A549 (cell line): ENCODE measurements at regions not wholly inside any gene's neighbourhood (a gene's known extent, or its start where the extent isn't known, plus 50 kb on each side); places are given as distances from the start of the nearest gene placed in this dataset.
"Not testable (repeated sequence)": the region's sequence is repeated elsewhere in the genome, so short reads cannot be mapped to it uniquely, and the experiment has no call there.

Source experiments
- ATAC-seq, 2 experiments: fragments of 200-7000 bp in 1 of 2; fragments of >200 bp in 1 of 2; cut with Nextera tagmentation in 1 of 2; cut with Tn5 transposase in 1 of 2; 3 replicates each; pipeline versions ENCODE4 v1.8.0 to v1.9.1; 2018 to 2020; ENCODE audit warnings: mild to moderate bottlenecking in 1 of 2, moderate library complexity in 1 of 2
- CTCF ChIA-PET: fragments of 300-600 bp; sonication (Branson Sonifier 250); formaldehyde crosslinking; extraction: SDS; loops from one replicate; lab custom pipeline; 2021; ENCODE audit warnings: antibody characterized with exemption, inconsistent platforms; lab: Yijun Ruan, JAX
- POLR2A ChIA-PET: fragments of 350-600 bp; formaldehyde crosslinking; extraction: SDS; loops from one replicate; lab custom pipeline; 2021; ENCODE audit warnings: antibody characterized with exemption, inconsistent platforms; lab: Yijun Ruan, JAX
- DNase-seq, 2 experiments: peaks; one replicate each; pipeline versions ENCODE4 v3.0.0 to v3.0.0-alpha.2; 2011 to 2016; ENCODE audit warnings: low read depth in 1 of 2, low spot score in 1 of 2
- FAIRE-seq: peaks from 2 replicates; lab custom pipeline; 2011; peaks lifted over from hg19 to GRCh38; lab: Jason Lieb, UNC
- H3K27ac ChIP-seq, 2 experiments: fragments of >200 bp; sonication (Bioruptor Twin); formaldehyde crosslinking; 3 replicates each; pipeline ENCODE4 v1.5.1; 2016 to 2017
- H3K4me1 ChIP-seq: fragments of >200 bp; sonication (Bioruptor Twin); formaldehyde crosslinking; 3 replicates; pipeline ENCODE4 v1.6.1; 2016
- H3K4me2 ChIP-seq: fragments of >200 bp; sonication (Bioruptor Twin); formaldehyde crosslinking; 3 replicates; pipeline ENCODE4 v1.6.1; 2016
- H3K4me3 ChIP-seq: fragments of >200 bp; sonication (Bioruptor Twin); formaldehyde crosslinking; 3 replicates; pipeline ENCODE4 v1.5.1; 2016
- H3K9me3 ChIP-seq: fragments of >200 bp; sonication (Bioruptor Twin); formaldehyde crosslinking; 3 replicates; pipeline ENCODE4 v1.6.1; 2016
- BCL3 ChIP-seq: fragments of >200 bp; sonication (Bioruptor Twin); formaldehyde crosslinking; IDR thresholded peaks from 3 replicates; pipeline ENCODE4 v1.6.1; 2016
- CBX2 ChIP-seq: fragments of 200-600 bp; sonication (generic); IDR thresholded peaks from 2 replicates; pipeline ENCODE4 v1.6.1; 2016; ENCODE audit warnings: low read depth, mild to moderate bottlenecking, borderline replicate concordance
- E2F6 ChIP-seq: IDR thresholded peaks from 2 replicates; pipeline ENCODE4 v1.6.1; 2012; ENCODE audit warnings: low read depth, borderline replicate concordance
- EHMT2 ChIP-seq: fragments of 200-600 bp; sonication (generic); IDR thresholded peaks from 2 replicates; pipeline ENCODE4 v1.6.1; 2016; ENCODE audit warnings: antibody characterized with exemption, low read depth, mild to moderate bottlenecking, moderate library complexity
- EP300 ChIP-seq, 2 experiments: fragments of >200 bp; sonication (Bioruptor Twin); formaldehyde crosslinking; IDR thresholded peaks; 2 replicates in 1 of 2; 3 replicates in 1 of 2; pipeline ENCODE4 v1.6.1; 2016 to 2017
- FOSB ChIP-seq: fragments of 250-450 bp; sonication (Bioruptor Pico); IDR thresholded peaks from 2 replicates; pipeline ENCODE4 v1.5.0; 2020; ENCODE audit warnings: mild to moderate bottlenecking, moderate library complexity
- FOSL2 ChIP-seq, 2 experiments: fragments of 450-650 bp in 1 of 2; fragments of >200 bp in 1 of 2; sonication (Bioruptor Twin) in 1 of 2; formaldehyde crosslinking; IDR thresholded peaks; 2 replicates each; pipeline versions ENCODE4 v1.5.0 to v1.6.1; 2016 to 2020; ENCODE audit warnings: mild to moderate bottlenecking in 1 of 2, moderate library complexity in 1 of 2
- GATA3 ChIP-seq: IDR thresholded peaks from 2 replicates; pipeline ENCODE4 v1.6.1; 2012; ENCODE audit warnings: borderline replicate concordance
- HES2 ChIP-seq: fragments of >200 bp; sonication (Bioruptor Twin); formaldehyde crosslinking; IDR thresholded peaks from 2 replicates; pipeline ENCODE4 v1.6.1; 2016
- HOXA7 ChIP-seq: fragments of 250-450 bp; sonication (Bioruptor Pico); IDR thresholded peaks from 2 replicates; pipeline ENCODE4 v1.5.0; 2020; ENCODE audit warnings: mild to moderate bottlenecking, moderate library complexity
- HOXB13 ChIP-seq: fragments of 250-450 bp; sonication (Bioruptor Pico); IDR thresholded peaks from 2 replicates; pipeline ENCODE4 v1.5.0; 2020; ENCODE audit warnings: low read depth, mild to moderate bottlenecking, moderate library complexity
- JUN ChIP-seq, 2 experiments: fragments of >200 bp; sonication (Bioruptor Twin); formaldehyde crosslinking; IDR thresholded peaks; 2 replicates in 1 of 2; 3 replicates in 1 of 2; pipeline ENCODE4 v1.6.1; 2016 to 2017
- JUNB ChIP-seq: fragments of >200 bp; sonication (Bioruptor Twin); formaldehyde crosslinking; IDR thresholded peaks from 2 replicates; pipeline ENCODE4 v1.6.1; 2016
- KDM1A ChIP-seq: fragments of 200-600 bp; sonication (generic); IDR thresholded peaks from 2 replicates; pipeline ENCODE4 v1.6.1; 2016; ENCODE audit warnings: low read depth, mild to moderate bottlenecking
- POLR2AphosphoS2 ChIP-seq: conservative IDR thresholded peaks from 2 replicates; pipeline ENCODE4 v1.6.1; 2012; ENCODE audit warnings: low read length, improper control_type of control experiment, inconsistent platforms
- RAD21 ChIP-seq, 2 experiments: fragments of >200 bp in 1 of 2; sonication (Bioruptor Twin) in 1 of 2; formaldehyde crosslinking in 1 of 2; IDR thresholded peaks in 1 of 2; conservative IDR thresholded peaks in 1 of 2; 2 replicates in 1 of 2; 3 replicates in 1 of 2; pipeline ENCODE4 v1.6.1; 2012 to 2018; ENCODE audit warnings: inconsistent platforms in 1 of 2
- RARB ChIP-seq: fragments of 250-450 bp; sonication (Bioruptor Pico); IDR thresholded peaks from 2 replicates; pipeline ENCODE4 v1.8.0; 2021; ENCODE audit warnings: mild to moderate bottlenecking, moderate library complexity
- RFX5 ChIP-seq: fragments of 450-650 bp; IDR thresholded peaks from 2 replicates; pipeline ENCODE4 v1.7.1; 2014; ENCODE audit warnings: antibody characterized with exemption, mild to moderate bottlenecking, moderate library complexity
- RNF2 ChIP-seq: fragments of 200-600 bp; sonication (generic); IDR thresholded peaks from 2 replicates; pipeline ENCODE4 v1.6.1; 2016; ENCODE audit warnings: low read depth, mild to moderate bottlenecking, antibody characterized with exemption, moderate library complexity, borderline replicate concordance
- TP53 ChIP-seq: fragments of 250-450 bp; sonication (Bioruptor Pico); IDR thresholded peaks from 2 replicates; pipeline ENCODE4 v1.5.0; 2021; ENCODE audit warnings: mild to moderate bottlenecking, moderate library complexity
- ZC3H11A ChIP-seq: fragments of 450-650 bp; IDR thresholded peaks from 2 replicates; pipeline ENCODE4 v1.6.1; 2014; ENCODE audit warnings: antibody characterized with exemption, mild to moderate bottlenecking
- ZFP36 ChIP-seq: fragments of 450-650 bp; IDR thresholded peaks from 2 replicates; pipeline ENCODE4 v1.6.1; 2014; ENCODE audit warnings: borderline replicate concordance; ENCODE audit not compliant: partially characterized antibody
- WGBS: methylation state at CpG from one replicate; pipeline ENCODE4 v1.1.6; 2017; ENCODE audit errors: missing lambda C conversion rate; 5-methylcytosine and 5-hydroxymethylcytosine counted together

- WGBS: 3% methylated on average over 3 of the region's 3 CpGs
- POLR2A ChIA-PET: no interaction called here
Observed at GRCh38 chr6:85078058-85078457, 313.7 kb upstream of the TBX18 start.

GRCh38 chr6:85077098-85077497 lies 312.7 kb upstream of the TBX18 start:
- peaks cover 15% of the 10 kb centered on the region; the same call in 2 of the 3 replicates for H3K4me1 ChIP-seq
- peak overlapping the region; percentile 51; the same call in 1 of the 3 replicates for H3K4me2 ChIP-seq
- TF ChIP-seq JUN (IDR thresholded peaks at IDR 0.05) (no peak), HES2 (no peak), FOSL2 (IDR thresholded peaks at IDR 0.05) (no peak), FOSL2 (CRISPR knock-in tag; IDR thresholded peaks at IDR 0.05) (no peak), CBX2 (no peak), BCL3 (no peak), KDM1A (no peak), HOXB13 (no peak), ZC3H11A (no peak), POLR2AphosphoS2 (no peak), HOXA7 (CRISPR knock-in tag) (no peak), RAD21 (conservative IDR thresholded peaks at IDR 0.05 in 1 of 2, IDR thresholded peaks at IDR 0.05 in 1 of 2) (no peak), FOSB (CRISPR knock-in tag) (no peak)
- TF ChIP-seq, all 56 proteins: peak for 0
- Histone ChIP-seq H3K27ac (peak overlapping the region in 1 of 2 experiments; percentile 35; a peak in 1 of 6 replicates), H3K9me3 (no peaks in the 10 kb centered on the region), H3K4me3 (no peak overlapping the region)
- no peak for DNase-seq
- no peak for FAIRE-seq
- POLR2A ChIA-PET: no interaction called here
- CTCF ChIA-PET: no interaction called here
- ATAC-seq: no peak
- 4% methylated on average over 1 of the region's 1 CpG for WGBS

More at GRCh38 chr6:85078058-85078457, 313.7 kb upstream of the TBX18 start:
- Histone ChIP-seq H3K4me2 (peak overlapping the region; percentile 51), H3K4me1 (peaks cover 15% of the 10 kb centered on the region; the same call in 2 of the 3 replicates), H3K9me3 (no peaks in the 10 kb centered on the region), H3K27ac (peak overlapping the region in 1 of 2 experiments; percentile 16; a peak in 2 of 6 replicates), H3K4me3 (no peak overlapping the region)
- FAIRE-seq (no peak), ATAC-seq (peak; percentile 47 to 60; a peak in 1 of 6 replicates), DNase-seq (peak; percentile 4 to 23)
- CTCF ChIA-PET: no interaction called here
- no peak for TF ChIP-seq EHMT2
- TF ChIP-seq EP300 (IDR thresholded peaks at IDR 0.05): no peak
- TF ChIP-seq RNF2: no peak
- TF ChIP-seq FOSL2 (IDR thresholded peaks at IDR 0.05): no peak
- peak; percentile 62 for TF ChIP-seq FOSL2 (CRISPR knock-in tag; IDR thresholded peaks at IDR 0.05)
- TF ChIP-seq TP53 (CRISPR knock-in tag): no peak
- no peak for TF ChIP-seq RFX5
- TF ChIP-seq RAD21 (conservative IDR thresholded peaks at IDR 0.05 in 1 of 2, IDR thresholded peaks at IDR 0.05 in 1 of 2): no peak
- no peak for TF ChIP-seq ZFP36
- TF ChIP-seq GATA3: no peak
- TF ChIP-seq RARB (CRISPR knock-in tag): no peak
- TF ChIP-seq JUNB: 0 out of 2 replicates have a peak, but pooled peaks have one; percentile 17
- no peak for TF ChIP-seq BCL3
- TF ChIP-seq E2F6: no peak

GRCh38 chr6:85071845-85072244 lies 307.4 kb upstream of the TBX18 start:
- DNase-seq, ATAC-seq, FAIRE-seq, H3K9me3 ChIP-seq, H3K27ac ChIP-seq, POLR2A ChIA-PET, H3K4me3 ChIP-seq, CTCF ChIA-PET, H3K4me1 ChIP-seq, H3K4me2 ChIP-seq: not testable (repeated sequence)
- WGBS: 78% methylated on average over 6 of the region's 6 CpGs
